ENCODE measurements at regions not wholly inside any gene's neighbourhood (a gene's known extent, or its start where the extent isn't known, plus 50 kb on each side); places are given as distances from the start of the nearest gene placed in this dataset.

- Mint-ChIP-seq H3K27me3 (ENCODE audit: low read depth) (peaks cover 8% of the 10 kb centered on the region), H3K27ac (ENCODE audit: unreplicated experiment) (no peak overlapping the region), H3K4me1 (ENCODE audit: low read depth) (no peaks in the 10 kb centered on the region), H3K4me3 (ENCODE audit: unreplicated experiment) (no peak overlapping the region), H3K36me3 (ENCODE audit: low read depth) (no peaks in the 10 kb centered on the region), H3K9me3 (ENCODE audit: low read depth) (no peaks in the 10 kb centered on the region)
- no peak for DNase-seq (ENCODE audit: low spot score)
- no peak for TF ChIP-seq CTCF (IDR thresholded peaks at IDR 0.05)
These were observed 109.5 kb upstream of the CDCA7L start for GRCh38 chr7:22055226-22055625.

GRCh38 chr7:22052674-22053365 lies 107.1 kb upstream of the CDCA7L start:
- H3K27me3 Mint-ChIP-seq (ENCODE audit: low read depth) = peaks cover 6% of the 10 kb centered on the region

GRCh38 chr7:22051886-22052673 lies 106.4 kb upstream of the CDCA7L start:
- no peak overlapping the region for H3K4me3 Mint-ChIP-seq (ENCODE audit: unreplicated experiment)
- H3K36me3 Mint-ChIP-seq (ENCODE audit: low read depth) = no peaks in the 10 kb centered on the region
- peaks cover 6% of the 10 kb centered on the region for H3K27me3 Mint-ChIP-seq (ENCODE audit: low read depth)
- H3K4me1 Mint-ChIP-seq (ENCODE audit: low read depth) = no peaks in the 10 kb centered on the region
- DNase-seq (ENCODE audit: low spot score) = no peak
- H3K27ac Mint-ChIP-seq (ENCODE audit: unreplicated experiment) = no peak overlapping the region
- H3K9me3 Mint-ChIP-seq (ENCODE audit: low read depth) = no peaks in the 10 kb centered on the region
- no peak for TF ChIP-seq CTCF (IDR thresholded peaks at IDR 0.05)

More at GRCh38 chr7:22052674-22053365, 107.1 kb upstream of the CDCA7L start:
- H3K4me3 Mint-ChIP-seq (ENCODE audit: unreplicated experiment) = no peak overlapping the region
- no peaks in the 10 kb centered on the region for H3K9me3 Mint-ChIP-seq (ENCODE audit: low read depth)
- no peaks in the 10 kb centered on the region for H3K4me1 Mint-ChIP-seq (ENCODE audit: low read depth)
- no peak overlapping the region for H3K27ac Mint-ChIP-seq (ENCODE audit: unreplicated experiment)
- TF ChIP-seq CTCF (IDR thresholded peaks at IDR 0.05) = no peak
- no peaks in the 10 kb centered on the region for H3K36me3 Mint-ChIP-seq (ENCODE audit: low read depth)
- DNase-seq (ENCODE audit: low spot score) = no peak

GRCh38 chr7:22049766-22050500 lies 104.2 kb upstream of the CDCA7L start:
- no peak for DNase-seq (ENCODE audit: low spot score)
- Mint-ChIP-seq H3K9me3 (ENCODE audit: low read depth) (no peaks in the 10 kb centered on the region), H3K27me3 (ENCODE audit: low read depth) (peaks cover 9% of the 10 kb centered on the region), H3K27ac (ENCODE audit: unreplicated experiment) (no peak overlapping the region), H3K4me3 (ENCODE audit: unreplicated experiment) (no peak overlapping the region), H3K4me1 (ENCODE audit: low read depth) (no peaks in the 10 kb centered on the region), H3K36me3 (ENCODE audit: low read depth) (no peaks in the 10 kb centered on the region)
- no peak for TF ChIP-seq CTCF (IDR thresholded peaks at IDR 0.05)

- H3K27ac Mint-ChIP-seq (ENCODE audit: unreplicated experiment) = no peak overlapping the region
- peaks cover 10% of the 10 kb centered on the region for H3K27me3 Mint-ChIP-seq (ENCODE audit: low read depth)
- no peak for DNase-seq (ENCODE audit: low spot score)
- no peaks in the 10 kb centered on the region for H3K36me3 Mint-ChIP-seq (ENCODE audit: low read depth)
- no peaks in the 10 kb centered on the region for H3K4me1 Mint-ChIP-seq (ENCODE audit: low read depth)
- peaks cover 10% of the 10 kb centered on the region for H3K9me3 Mint-ChIP-seq (ENCODE audit: low read depth)
- H3K4me3 Mint-ChIP-seq (ENCODE audit: unreplicated experiment) = no peak overlapping the region
- TF ChIP-seq CTCF (IDR thresholded peaks at IDR 0.05) = no peak
These were observed 97.7 kb upstream of the CDCA7L start for GRCh38 chr7:22043367-22043766.
